ENCODE measurements at regions not wholly inside any gene's neighbourhood (a gene's known extent, or its start where the extent isn't known, plus 50 kb on each side); places are given as distances from the start of the nearest gene placed in this dataset.

DNA sequence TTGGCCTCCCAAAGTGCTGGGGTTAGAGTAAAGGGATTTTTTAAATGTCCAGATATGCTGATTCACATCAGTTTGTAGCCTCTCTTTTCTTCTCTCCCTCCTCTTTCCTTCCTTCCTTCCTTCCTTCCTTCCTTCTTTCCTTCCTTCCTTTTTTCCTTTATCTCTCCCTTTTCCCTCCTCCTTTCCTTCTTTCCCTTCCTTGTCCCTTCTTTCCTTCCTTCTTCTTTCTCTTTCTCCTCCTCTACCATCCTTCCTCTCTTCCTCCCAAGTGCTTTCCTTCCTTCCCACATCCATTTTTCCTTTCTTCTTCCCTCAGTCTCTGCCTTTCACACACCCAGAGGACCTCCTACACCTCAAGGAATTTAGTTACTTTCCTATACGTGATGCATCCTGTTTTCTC is 671.8 kb downstream of the HS3ST4 start:
- Mint-ChIP-seq H3K27ac (no peak overlapping the region), H3K36me3 (no peaks in the 10 kb centered on the region)
- CTCF ChIA-PET, result no interaction called here

More for the DNA sequence above, 671.8 kb downstream of the HS3ST4 start:
- Mint-ChIP-seq H3K4me3 (no peak overlapping the region), H3K4me1 (peaks cover 16% of the 10 kb centered on the region), H3K9me3 (peaks cover 7% of the 10 kb centered on the region; the same call in 1 of the 2 replicates), H3K27me3 (ENCODE audit: low read depth) (no peaks in the 10 kb centered on the region; the same call in 1 of the 2 replicates)
- TF ChIP-seq ELF4 (CRISPR knock-in tag; IDR thresholded peaks at IDR 0.05; ENCODE audit: low read depth), result no peak
- TF ChIP-seq, protein P1, sequence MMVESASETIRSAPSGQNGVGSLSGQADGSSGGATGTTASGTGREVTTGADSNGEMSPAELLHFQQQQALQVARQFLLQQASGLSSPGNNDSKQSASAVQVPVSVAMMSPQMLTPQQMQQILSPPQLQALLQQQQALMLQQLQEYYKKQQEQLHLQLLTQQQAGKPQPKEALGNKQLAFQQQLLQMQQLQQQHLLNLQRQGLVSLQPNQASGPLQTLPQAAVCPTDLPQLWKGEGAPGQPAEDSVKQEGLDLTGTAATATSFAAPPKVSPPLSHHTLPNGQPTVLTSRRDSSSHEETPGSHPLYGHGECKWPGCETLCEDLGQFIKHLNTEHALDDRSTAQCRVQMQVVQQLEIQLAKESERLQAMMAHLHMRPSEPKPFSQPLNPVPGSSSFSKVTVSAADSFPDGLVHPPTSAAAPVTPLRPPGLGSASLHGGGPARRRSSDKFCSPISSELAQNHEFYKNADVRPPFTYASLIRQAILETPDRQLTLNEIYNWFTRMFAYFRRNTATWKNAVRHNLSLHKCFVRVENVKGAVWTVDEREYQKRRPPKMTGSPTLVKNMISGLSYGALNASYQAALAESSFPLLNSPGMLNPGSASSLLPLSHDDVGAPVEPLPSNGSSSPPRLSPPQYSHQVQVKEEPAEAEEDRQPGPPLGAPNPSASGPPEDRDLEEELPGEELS (CRISPR knock-in tag; IDR thresholded peaks at IDR 0.05), result no peak
- no peak for TF ChIP-seq ESRRA (CRISPR knock-in tag; IDR thresholded peaks at IDR 0.05; ENCODE audit: borderline replicate concordance)
- TF ChIP-seq MYBL2 (CRISPR knock-in tag; IDR thresholded peaks at IDR 0.05), result no peak
- TF ChIP-seq, protein P2, sequence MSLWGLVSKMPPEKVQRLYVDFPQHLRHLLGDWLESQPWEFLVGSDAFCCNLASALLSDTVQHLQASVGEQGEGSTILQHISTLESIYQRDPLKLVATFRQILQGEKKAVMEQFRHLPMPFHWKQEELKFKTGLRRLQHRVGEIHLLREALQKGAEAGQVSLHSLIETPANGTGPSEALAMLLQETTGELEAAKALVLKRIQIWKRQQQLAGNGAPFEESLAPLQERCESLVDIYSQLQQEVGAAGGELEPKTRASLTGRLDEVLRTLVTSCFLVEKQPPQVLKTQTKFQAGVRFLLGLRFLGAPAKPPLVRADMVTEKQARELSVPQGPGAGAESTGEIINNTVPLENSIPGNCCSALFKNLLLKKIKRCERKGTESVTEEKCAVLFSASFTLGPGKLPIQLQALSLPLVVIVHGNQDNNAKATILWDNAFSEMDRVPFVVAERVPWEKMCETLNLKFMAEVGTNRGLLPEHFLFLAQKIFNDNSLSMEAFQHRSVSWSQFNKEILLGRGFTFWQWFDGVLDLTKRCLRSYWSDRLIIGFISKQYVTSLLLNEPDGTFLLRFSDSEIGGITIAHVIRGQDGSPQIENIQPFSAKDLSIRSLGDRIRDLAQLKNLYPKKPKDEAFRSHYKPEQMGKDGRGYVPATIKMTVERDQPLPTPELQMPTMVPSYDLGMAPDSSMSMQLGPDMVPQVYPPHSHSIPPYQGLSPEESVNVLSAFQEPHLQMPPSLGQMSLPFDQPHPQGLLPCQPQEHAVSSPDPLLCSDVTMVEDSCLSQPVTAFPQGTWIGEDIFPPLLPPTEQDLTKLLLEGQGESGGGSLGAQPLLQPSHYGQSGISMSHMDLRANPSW (CRISPR knock-in tag; conservative IDR thresholded peaks at IDR 0.05; ENCODE audit: low read depth), result no peak
- no peak for TF ChIP-seq OVOL2 (CRISPR knock-in tag; IDR thresholded peaks at IDR 0.05; ENCODE audit: borderline replicate concordance)
- TF ChIP-seq, protein P3, sequence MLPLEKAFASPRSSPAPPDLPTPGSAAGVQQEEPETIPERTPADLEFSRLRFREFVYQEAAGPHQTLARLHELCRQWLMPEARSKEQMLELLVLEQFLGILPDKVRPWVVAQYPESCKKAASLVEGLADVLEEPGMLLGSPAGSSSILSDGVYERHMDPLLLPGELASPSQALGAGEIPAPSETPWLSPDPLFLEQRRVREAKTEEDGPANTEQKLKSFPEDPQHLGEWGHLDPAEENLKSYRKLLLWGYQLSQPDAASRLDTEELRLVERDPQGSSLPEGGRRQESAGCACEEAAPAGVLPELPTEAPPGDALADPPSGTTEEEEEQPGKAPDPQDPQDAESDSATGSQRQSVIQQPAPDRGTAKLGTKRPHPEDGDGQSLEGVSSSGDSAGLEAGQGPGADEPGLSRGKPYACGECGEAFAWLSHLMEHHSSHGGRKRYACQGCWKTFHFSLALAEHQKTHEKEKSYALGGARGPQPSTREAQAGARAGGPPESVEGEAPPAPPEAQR (CRISPR knock-in tag; IDR thresholded peaks at IDR 0.05), result no peak
- no peak for TF ChIP-seq JAZF1 (CRISPR knock-in tag; IDR thresholded peaks at IDR 0.05)
- TF ChIP-seq EMX1 (CRISPR knock-in tag; IDR thresholded peaks at IDR 0.05), result no peak
- TF ChIP-seq ZNF219 (CRISPR knock-in tag; IDR thresholded peaks at IDR 0.05; ENCODE audit: borderline replicate concordance), result no peak
- no peak for TF ChIP-seq ZNF263 (CRISPR knock-in tag; IDR thresholded peaks at IDR 0.05; ENCODE audit: low read depth)
- TF ChIP-seq NR1H2 (CRISPR knock-in tag; IDR thresholded peaks at IDR 0.05), result no peak
- TF ChIP-seq, protein P4, sequence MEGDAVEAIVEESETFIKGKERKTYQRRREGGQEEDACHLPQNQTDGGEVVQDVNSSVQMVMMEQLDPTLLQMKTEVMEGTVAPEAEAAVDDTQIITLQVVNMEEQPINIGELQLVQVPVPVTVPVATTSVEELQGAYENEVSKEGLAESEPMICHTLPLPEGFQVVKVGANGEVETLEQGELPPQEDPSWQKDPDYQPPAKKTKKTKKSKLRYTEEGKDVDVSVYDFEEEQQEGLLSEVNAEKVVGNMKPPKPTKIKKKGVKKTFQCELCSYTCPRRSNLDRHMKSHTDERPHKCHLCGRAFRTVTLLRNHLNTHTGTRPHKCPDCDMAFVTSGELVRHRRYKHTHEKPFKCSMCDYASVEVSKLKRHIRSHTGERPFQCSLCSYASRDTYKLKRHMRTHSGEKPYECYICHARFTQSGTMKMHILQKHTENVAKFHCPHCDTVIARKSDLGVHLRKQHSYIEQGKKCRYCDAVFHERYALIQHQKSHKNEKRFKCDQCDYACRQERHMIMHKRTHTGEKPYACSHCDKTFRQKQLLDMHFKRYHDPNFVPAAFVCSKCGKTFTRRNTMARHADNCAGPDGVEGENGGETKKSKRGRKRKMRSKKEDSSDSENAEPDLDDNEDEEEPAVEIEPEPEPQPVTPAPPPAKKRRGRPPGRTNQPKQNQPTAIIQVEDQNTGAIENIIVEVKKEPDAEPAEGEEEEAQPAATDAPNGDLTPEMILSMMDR (IDR thresholded peaks at IDR 0.05), result no peak
- TF ChIP-seq NFYB (CRISPR knock-in tag; conservative IDR thresholded peaks at IDR 0.05; ENCODE audit: low read depth), result no peak
- TF ChIP-seq, protein P5, sequence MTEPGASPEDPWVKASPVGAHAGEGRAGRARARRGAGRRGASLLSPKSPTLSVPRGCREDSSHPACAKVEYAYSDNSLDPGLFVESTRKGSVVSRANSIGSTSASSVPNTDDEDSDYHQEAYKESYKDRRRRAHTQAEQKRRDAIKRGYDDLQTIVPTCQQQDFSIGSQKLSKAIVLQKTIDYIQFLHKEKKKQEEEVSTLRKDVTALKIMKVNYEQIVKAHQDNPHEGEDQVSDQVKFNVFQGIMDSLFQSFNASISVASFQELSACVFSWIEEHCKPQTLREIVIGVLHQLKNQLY (CRISPR knock-in tag; IDR thresholded peaks at IDR 0.05), result no peak
- TF ChIP-seq, protein P6, sequence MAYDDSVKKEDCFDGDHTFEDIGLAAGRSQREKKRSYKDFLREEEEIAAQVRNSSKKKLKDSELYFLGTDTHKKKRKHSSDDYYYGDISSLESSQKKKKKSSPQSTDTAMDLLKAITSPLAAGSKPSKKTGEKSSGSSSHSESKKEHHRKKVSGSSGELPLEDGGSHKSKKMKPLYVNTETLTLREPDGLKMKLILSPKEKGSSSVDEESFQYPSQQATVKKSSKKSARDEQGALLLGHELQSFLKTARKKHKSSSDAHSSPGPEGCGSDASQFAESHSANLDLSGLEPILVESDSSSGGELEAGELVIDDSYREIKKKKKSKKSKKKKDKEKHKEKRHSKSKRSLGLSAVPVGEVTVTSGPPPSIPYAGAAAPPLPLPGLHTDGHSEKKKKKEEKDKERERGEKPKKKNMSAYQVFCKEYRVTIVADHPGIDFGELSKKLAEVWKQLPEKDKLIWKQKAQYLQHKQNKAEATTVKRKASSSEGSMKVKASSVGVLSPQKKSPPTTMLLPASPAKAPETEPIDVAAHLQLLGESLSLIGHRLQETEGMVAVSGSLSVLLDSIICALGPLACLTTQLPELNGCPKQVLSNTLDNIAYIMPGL (CRISPR knock-in tag; IDR thresholded peaks at IDR 0.05), result no peak
- TF ChIP-seq, protein P7, sequence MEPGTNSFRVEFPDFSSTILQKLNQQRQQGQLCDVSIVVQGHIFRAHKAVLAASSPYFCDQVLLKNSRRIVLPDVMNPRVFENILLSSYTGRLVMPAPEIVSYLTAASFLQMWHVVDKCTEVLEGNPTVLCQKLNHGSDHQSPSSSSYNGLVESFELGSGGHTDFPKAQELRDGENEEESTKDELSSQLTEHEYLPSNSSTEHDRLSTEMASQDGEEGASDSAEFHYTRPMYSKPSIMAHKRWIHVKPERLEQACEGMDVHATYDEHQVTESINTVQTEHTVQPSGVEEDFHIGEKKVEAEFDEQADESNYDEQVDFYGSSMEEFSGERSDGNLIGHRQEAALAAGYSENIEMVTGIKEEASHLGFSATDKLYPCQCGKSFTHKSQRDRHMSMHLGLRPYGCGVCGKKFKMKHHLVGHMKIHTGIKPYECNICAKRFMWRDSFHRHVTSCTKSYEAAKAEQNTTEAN (CRISPR knock-in tag; IDR thresholded peaks at IDR 0.05), result no peak
- TF ChIP-seq, protein P8, sequence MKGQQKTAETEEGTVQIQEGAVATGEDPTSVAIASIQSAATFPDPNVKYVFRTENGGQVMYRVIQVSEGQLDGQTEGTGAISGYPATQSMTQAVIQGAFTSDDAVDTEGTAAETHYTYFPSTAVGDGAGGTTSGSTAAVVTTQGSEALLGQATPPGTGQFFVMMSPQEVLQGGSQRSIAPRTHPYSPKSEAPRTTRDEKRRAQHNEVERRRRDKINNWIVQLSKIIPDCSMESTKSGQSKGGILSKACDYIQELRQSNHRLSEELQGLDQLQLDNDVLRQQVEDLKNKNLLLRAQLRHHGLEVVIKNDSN (CRISPR knock-in tag; IDR thresholded peaks at IDR 0.05), result no peak
- POLR2A ChIA-PET, result no interaction called here
- DNase-seq (ENCODE audit: low spot score) (no peak), ATAC-seq (no peak)
